CD1c-positive myeloid dendritic cell (primary cell): ENCODE measurements at regions not wholly inside any gene's neighbourhood (a gene's known extent, or its start where the extent isn't known, plus 50 kb on each side); places are given as distances from the start of the nearest gene placed in this dataset.
"Not testable (repeated sequence)": the region's sequence is repeated elsewhere in the genome, so short reads cannot be mapped to it uniquely, and the experiment has no call there.

ENCODE experiments used
- DNase-seq: peaks from one replicate; pipeline ENCODE4 v3.0.0-alpha.2; 2016; ENCODE audit errors: extremely low spot score

- not testable (repeated sequence) for DNase-seq
These were observed 75.1 kb downstream of the LYZL1 start for GRCh38 chr10:29363930-29364329.

GRCh38 chr10:29366206-29366605 is 77.3 kb downstream of the LYZL1 start:
- DNase-seq = not testable (repeated sequence)

GRCh38 chr10:29369419-29369818 is 80.5 kb downstream of the LYZL1 start:
- no peak for DNase-seq

- DNase-seq = no peak
These were observed 81.5 kb downstream of the LYZL1 start for GRCh38 chr10:29370097-29371092.

- no peak for DNase-seq
These were observed 84.0 kb downstream of the LYZL1 start for GRCh38 chr10:29372920-29373319.

GRCh38 chr10:29374162-29374561 is 85.3 kb downstream of the LYZL1 start:
- no peak for DNase-seq

- no peak for DNase-seq
These were observed 87.0 kb downstream of the LYZL1 start for GRCh38 chr10:29375888-29376287.

GRCh38 chr10:29377333-29377961 is 88.6 kb downstream of the LYZL1 start:
- peak; percentile 21 for DNase-seq

- DNase-seq = no peak
These were observed 89.2 kb downstream of the LYZL1 start for GRCh38 chr10:29378106-29378505.

GRCh38 chr10:29379208-29379607 is 90.3 kb downstream of the LYZL1 start:
- no peak for DNase-seq

- not testable (repeated sequence) for DNase-seq
These were observed 91.1 kb downstream of the LYZL1 start for GRCh38 chr10:29379777-29380598.

- DNase-seq = not testable (repeated sequence)
These were observed 92.0 kb downstream of the LYZL1 start for GRCh38 chr10:29380599-29381511.

GRCh38 chr10:29386342-29386999 is 97.6 kb downstream of the LYZL1 start:
- peak; percentile 46 for DNase-seq

GRCh38 chr10:29387269-29387668 is 98.4 kb downstream of the LYZL1 start:
- no peak for DNase-seq

GRCh38 chr10:29388112-29388511 is 99.2 kb downstream of the LYZL1 start:
- DNase-seq = not testable (repeated sequence)

GRCh38 chr10:29389493-29389892 is 100.6 kb downstream of the LYZL1 start:
- DNase-seq = no peak

- no peak for DNase-seq
These were observed 101.1 kb downstream of the LYZL1 start for GRCh38 chr10:29389935-29390334.

GRCh38 chr10:29392376-29393021 is 103.6 kb downstream of the LYZL1 start:
- DNase-seq = peak; percentile 37

GRCh38 chr10:29394321-29394932 is 105.6 kb downstream of the LYZL1 start:
- DNase-seq = no peak
